ENCODE measurements at regions not wholly inside any gene's neighbourhood (a gene's known extent, or its start where the extent isn't known, plus 50 kb on each side); places are given as distances from the start of the nearest gene placed in this dataset.
"Not testable (repeated sequence)": the region's sequence is repeated elsewhere in the genome, so short reads cannot be mapped to it uniquely, and the experiment has no call there.

GRCh38 chr13:50473050-50473449 lies 370.4 kb downstream of the DLEU7 start:
- TF ChIP-seq CTCF (IDR thresholded peaks at IDR 0.05; ENCODE audit: low read depth, low read length); POLR2A (IDR thresholded peaks at IDR 0.05; ENCODE audit: extremely low read depth, insufficient read length): not testable (repeated sequence)
